GM12878 (cell line): ENCODE measurements at regions not wholly inside any gene's neighbourhood (a gene's known extent, or its start where the extent isn't known, plus 50 kb on each side); places are given as distances from the start of the nearest gene placed in this dataset.

Experiments
- BHLHE40 ChIP-seq, 2 experiments: fragments of 450-650 bp in 1 of 2; IDR thresholded peaks; 2 replicates each; pipeline ENCODE4 v1.6.1; 2011 to 2017; ENCODE audit warnings: low read depth in 2 of 2, borderline replicate concordance in 1 of 2, improper control_type of control experiment in 1 of 2, low read length in 1 of 2, mild to moderate bottlenecking in 1 of 2
- MYC ChIP-seq: IDR thresholded peaks from 2 replicates; pipeline ENCODE4 v1.6.1; 2011; ENCODE audit warnings: mild to moderate bottlenecking, low read length, moderate library complexity, inconsistent platforms; ENCODE audit not compliant: insufficient read depth, insufficient replicate concordance, insufficient read length, severe bottlenecking
- NBN ChIP-seq: fragments of 450-650 bp; IDR thresholded peaks from 2 replicates; pipeline ENCODE4 v1.6.1; 2016
- RAD21 ChIP-seq: IDR thresholded peaks from 2 replicates; pipeline ENCODE4 v1.6.1; 2011; ENCODE audit warnings: mild to moderate bottlenecking, low read depth, low read length, moderate library complexity; ENCODE audit not compliant: insufficient read depth
- SP1 ChIP-seq: IDR thresholded peaks from one replicate; pipeline ENCODE4 v1.6.1; 2011; ENCODE audit warnings: low read depth, low read length
- ZSCAN29 ChIP-seq: fragments of 450-650 bp; IDR thresholded peaks from 2 replicates; pipeline ENCODE4 v1.6.1; 2017; ENCODE audit warnings: mild to moderate bottlenecking, moderate library complexity
- TF ChIP-seq, protein P1 (sequence below), 3 experiments: IDR thresholded peaks in 2 of 3; conservative IDR thresholded peaks in 1 of 3; 2 replicates each; pipeline ENCODE4 v1.5.1; 2011; ENCODE audit warnings: low read depth in 3 of 3, low read length in 3 of 3, mild to moderate bottlenecking in 3 of 3, control low read depth in 2 of 3, moderate library complexity in 2 of 3, inconsistent platforms in 1 of 3, mixed read lengths in 1 of 3; ENCODE audit not compliant: control insufficient read depth in 2 of 3, insufficient read depth in 1 of 3; ENCODE audit errors: extremely low read depth in 1 of 3

DNA sequence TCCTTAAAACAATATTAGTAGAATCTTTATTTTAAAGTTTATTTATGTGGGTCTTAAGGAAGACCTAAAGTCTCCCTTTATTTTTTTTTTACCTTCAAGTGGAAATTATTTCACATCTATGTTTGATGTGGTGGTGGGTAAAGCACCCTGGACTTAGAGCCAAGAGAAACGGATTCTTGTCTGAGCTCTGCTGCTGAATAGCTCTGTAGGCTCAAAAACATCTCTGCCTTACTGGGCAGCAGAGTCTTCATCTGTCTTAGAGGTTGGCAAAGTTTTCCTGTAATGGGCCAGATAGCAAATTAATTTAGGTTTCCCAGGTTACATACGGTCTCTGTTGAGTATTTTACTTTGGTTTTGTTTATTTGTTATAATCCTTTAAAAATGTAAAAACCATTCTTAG, 136.5 kb downstream of the CEP135 start:
- TF ChIP-seq, protein P1, sequence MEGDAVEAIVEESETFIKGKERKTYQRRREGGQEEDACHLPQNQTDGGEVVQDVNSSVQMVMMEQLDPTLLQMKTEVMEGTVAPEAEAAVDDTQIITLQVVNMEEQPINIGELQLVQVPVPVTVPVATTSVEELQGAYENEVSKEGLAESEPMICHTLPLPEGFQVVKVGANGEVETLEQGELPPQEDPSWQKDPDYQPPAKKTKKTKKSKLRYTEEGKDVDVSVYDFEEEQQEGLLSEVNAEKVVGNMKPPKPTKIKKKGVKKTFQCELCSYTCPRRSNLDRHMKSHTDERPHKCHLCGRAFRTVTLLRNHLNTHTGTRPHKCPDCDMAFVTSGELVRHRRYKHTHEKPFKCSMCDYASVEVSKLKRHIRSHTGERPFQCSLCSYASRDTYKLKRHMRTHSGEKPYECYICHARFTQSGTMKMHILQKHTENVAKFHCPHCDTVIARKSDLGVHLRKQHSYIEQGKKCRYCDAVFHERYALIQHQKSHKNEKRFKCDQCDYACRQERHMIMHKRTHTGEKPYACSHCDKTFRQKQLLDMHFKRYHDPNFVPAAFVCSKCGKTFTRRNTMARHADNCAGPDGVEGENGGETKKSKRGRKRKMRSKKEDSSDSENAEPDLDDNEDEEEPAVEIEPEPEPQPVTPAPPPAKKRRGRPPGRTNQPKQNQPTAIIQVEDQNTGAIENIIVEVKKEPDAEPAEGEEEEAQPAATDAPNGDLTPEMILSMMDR (IDR thresholded peaks at IDR 0.05 in 2 of 3, conservative IDR thresholded peaks at IDR 0.05 in 1 of 3; ENCODE audit: control insufficient read depth in 2 of 3, extremely low read depth in 1 of 3, insufficient read depth in 1 of 3, low read depth in 3 of 3, low read length in 3 of 3): no peak
- TF ChIP-seq BHLHE40 (IDR thresholded peaks at IDR 0.05; ENCODE audit: borderline replicate concordance in 1 of 2, low read depth in 2 of 2, low read length in 1 of 2) (no peak), NBN (no peak), ZSCAN29 (no peak), MYC (no peak), SP1 (no peak), RAD21 (no peak)
